Fibroblast of gingiva (primary cell): ENCODE measurements at regions not wholly inside any gene's neighbourhood (a gene's known extent, or its start where the extent isn't known, plus 50 kb on each side); places are given as distances from the start of the nearest gene placed in this dataset.
"Not testable (repeated sequence)": the region's sequence is repeated elsewhere in the genome, so short reads cannot be mapped to it uniquely, and the experiment has no call there.

Experiments
- DNase-seq: peaks from one replicate; pipeline ENCODE4 v3.0.0-alpha.2; 2011; ENCODE audit warnings: low read depth

DNA sequence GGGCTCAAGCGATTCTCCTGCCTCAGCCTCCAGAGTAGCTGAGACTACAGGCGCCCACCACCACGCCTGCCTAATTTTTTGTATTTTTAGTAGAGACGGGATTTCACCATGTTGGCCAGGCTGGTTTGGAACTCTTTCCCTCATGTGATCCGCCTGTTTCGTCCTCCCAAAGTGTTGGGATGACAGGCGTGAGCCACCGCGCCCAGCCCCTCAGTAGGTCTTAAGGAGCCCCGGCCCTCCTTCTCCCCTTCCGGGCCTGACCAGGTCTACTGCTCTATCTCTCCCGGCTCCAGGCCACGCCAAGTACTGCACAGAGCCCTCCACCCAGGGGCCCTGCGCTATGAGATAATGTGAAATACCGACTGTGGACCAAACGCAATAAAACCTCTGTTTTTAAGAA is 785.5 kb downstream of the FOXD4L5 start:
- DNase-seq: not testable (repeated sequence)

DNA sequence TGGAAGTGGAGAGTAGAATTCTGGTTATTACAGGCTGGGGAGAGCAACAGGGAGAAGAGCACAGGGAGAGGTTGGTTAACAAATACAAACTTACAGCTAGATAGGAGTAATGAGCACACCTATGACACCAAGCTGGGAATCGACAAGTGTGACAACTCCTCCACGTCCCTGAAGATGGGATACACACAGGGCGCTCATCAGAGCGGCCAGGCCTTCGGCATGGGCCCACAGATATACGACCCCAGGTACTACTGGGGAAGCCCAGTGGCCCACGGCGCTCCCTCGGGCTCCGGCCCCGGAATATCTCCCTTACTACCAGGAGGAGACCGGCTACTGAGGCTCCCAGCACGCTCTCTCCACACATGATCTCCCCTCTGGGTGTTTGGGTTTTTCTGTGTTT is 786.6 kb downstream of the FOXD4L5 start:
- DNase-seq: not testable (repeated sequence)

GRCh38 chr9:64488544-64488943 is 796.5 kb downstream of the FOXD4L5 start:
- DNase-seq: not testable (repeated sequence)

- not testable (repeated sequence) for DNase-seq
These were observed 798.9 kb downstream of the FOXD4L5 start for GRCh38 chr9:64486067-64486466.

GRCh38 chr9:64479095-64479494 is 805.9 kb downstream of the FOXD4L5 start:
- DNase-seq: not testable (repeated sequence)

- DNase-seq: not testable (repeated sequence)
These were observed 816.1 kb downstream of the FOXD4L5 start for GRCh38 chr9:64468943-64469342.

GRCh38 chr9:64466052-64466599 is 818.9 kb downstream of the FOXD4L5 start:
- DNase-seq: not testable (repeated sequence)

DNA sequence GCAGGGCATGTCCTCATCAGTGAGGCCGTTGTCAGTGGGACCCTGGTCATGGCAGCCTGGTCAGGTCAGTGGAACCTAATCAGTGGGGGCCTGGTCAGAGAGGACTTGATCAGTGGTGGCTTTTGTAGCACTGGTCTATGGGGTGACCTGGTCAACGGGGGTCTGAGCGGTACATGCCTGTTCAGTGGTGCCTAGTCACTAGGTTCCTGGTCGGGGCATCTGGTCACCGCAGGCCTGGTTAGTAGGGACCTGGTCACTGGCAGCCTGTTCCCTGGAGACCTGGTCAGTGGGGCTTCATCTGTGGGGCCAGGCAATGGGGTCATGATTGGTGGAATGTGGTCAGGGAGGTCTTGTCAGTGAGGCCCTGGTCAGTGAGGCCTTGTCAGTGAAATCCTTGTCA is 823.1 kb downstream of the FOXD4L5 start:
- not testable (repeated sequence) for DNase-seq

- not testable (repeated sequence) for DNase-seq
These were observed 826.4 kb downstream of the FOXD4L5 start for GRCh38 chr9:64458642-64459041.

- DNase-seq: not testable (repeated sequence)
These were observed 829.8 kb downstream of the FOXD4L5 start for GRCh38 chr9:64455107-64455648.

- not testable (repeated sequence) for DNase-seq
These were observed 832.9 kb downstream of the FOXD4L5 start for GRCh38 chr9:64452134-64452533.

DNA sequence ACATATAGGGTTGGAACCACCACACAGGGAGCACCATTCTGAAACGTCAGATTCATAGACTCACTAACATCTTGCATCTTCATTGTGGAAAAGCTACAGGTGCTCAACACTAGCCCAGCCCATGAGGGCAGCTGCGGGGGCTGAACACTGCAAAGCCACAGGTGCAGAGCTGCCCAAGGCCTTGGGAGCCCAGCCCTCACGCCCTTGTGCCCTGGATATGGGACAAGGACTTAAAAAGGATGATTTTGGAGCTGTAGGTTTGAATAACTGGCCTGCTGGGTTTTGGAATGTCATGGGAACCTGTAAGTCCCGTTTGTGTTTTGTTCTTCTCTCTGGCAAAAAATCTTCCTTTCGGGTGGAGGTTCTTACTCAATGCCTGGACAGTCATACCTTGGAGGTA is 834.4 kb downstream of the FOXD4L5 start:
- DNase-seq: not testable (repeated sequence)

DNA sequence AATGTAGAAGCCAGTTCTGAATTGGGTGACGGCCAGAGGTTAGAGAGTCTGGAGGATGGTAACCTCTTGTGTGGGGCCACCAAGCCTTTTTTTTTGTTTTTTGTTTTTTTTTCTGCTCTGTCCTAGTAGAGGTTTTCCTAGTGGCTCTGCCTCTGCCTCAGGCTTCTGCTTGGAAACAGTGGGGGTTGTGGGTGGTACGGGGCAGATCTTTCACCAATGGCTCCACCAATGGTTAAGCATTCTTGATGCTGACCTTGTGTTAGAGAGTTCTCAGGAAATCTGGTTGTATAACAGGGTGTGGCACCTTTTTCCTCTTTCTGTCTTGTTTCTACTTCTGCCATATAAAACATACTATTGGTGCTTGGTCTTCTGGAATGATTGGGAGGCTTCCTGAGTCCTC is 836.0 kb downstream of the FOXD4L5 start:
- DNase-seq: not testable (repeated sequence)

GRCh38 chr9:64444909-64445525 is 840.0 kb downstream of the FOXD4L5 start:
- DNase-seq: not testable (repeated sequence)

- peak; percentile 1 for DNase-seq
These were observed 845.3 kb downstream of the FOXD4L5 start for GRCh38 chr9:64439747-64440146.
